Occipital lobe (tissue), 1 donor: ENCODE measurements at regions not wholly inside any gene's neighbourhood (a gene's known extent, or its start where the extent isn't known, plus 50 kb on each side); places are given as distances from the start of the nearest gene placed in this dataset.

ENCODE experiments used
- DNase-seq: peaks from one replicate; lab custom pipeline; 2025; lab: John Stamatoyannopoulos, UW

DNA sequence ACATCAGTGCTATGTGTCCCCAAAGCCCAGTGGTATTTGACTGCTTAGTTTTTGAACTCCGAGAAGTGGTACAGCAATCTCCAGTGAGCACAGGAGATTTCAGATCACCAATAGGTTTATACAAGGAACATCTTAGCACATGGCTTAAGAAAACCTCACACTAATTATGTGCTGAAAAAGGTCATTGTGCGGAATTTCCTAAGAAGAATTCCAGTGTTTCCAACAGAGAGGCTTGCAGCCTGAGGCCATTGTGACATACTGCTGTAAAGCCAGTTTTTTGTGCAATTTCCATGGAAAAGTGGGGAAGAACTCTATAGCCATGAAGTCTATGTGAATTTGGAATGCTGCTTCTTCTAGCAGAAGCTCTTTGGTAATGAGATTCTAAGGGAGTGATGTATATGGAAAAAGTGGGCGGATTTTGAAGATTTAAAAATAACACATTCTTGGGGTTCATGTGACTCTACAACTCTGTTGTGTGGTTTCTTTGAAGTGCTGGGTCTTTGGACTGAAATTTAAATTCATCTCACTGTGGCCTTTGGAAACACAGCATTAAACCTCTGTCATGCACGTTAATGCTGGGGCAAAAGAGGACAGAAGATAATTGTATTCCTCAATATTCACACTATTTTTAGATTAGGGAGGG, 110.5 kb upstream of the CD180 start:
- no peak for DNase-seq

DNA sequence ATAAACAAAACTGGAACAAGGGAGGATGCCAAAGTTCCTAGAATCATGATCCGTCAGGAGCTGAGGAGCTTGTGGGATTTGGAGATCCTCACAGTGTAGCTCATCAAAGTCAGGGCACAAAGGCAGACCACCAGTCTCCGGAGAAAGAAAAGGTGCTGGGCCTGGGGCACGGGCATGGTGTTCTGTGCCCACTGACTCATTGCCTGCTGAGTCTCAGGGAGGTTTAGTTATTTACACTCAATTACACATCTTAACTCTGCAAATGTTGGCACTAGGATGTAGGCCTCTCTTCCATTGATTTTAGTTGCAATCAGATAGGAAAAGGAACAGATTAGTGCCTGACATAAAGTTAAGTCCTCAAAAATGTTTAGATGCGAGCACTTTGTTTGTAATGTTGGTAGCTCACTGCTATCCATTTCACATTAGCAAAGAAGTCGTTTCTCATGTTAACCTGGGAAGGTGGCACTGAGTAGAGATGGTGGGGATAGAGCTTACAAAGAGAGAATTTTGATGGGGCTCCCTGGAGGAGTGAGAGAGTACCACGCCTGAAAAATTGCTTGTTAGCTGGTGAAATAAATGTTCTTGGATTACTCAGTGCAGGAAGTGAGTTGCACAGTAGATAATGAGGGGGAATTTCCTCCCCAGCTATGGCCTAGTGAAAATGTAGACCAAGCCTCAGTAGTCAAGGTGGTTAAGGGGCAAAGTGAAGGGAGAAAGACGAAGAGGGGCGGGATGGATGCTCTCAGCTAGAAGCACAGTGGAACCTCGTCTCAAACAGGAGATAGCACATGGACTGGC, 109.5 kb upstream of the CD180 start:
- no peak for DNase-seq

DNA sequence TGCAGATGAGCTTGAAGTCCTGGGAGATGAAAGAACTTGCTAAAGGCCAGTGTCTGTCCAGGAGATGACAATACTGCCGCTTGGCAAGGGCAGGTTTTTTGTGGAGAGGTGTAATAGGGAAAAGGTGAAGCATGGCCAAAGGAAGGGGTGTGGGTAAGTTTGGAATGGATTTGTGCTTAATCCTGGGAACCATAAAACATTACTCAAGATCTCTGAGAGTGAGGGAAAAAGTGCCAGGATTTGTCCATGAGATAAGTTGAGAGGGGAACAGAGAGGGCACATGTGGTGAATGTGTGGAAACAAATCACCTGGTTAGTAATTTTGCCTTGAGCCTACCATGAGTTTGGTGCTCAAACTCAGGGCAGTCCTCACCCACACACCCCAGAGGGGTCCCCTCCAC, 108.8 kb upstream of the CD180 start:
- no peak for DNase-seq

DNA sequence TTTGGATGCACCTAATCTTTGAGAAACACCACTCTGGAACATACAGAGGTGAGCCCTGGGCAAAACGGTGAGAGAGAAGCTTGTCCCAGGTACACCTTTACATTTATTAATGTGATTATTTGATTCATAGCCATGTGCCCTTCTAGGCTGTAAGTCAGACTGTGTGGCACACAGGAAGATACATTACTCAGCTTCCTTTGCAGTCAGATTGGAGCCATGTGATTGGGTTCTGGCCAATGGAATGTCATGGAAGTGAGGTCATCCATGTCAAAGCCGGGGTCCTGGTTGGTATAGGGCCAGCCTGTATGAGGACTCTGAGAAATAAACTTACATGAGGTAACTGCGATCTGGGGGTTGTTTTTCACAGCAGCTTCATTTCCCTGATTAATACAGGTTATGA, 106.8 kb upstream of the CD180 start:
- DNase-seq: no peak

DNA sequence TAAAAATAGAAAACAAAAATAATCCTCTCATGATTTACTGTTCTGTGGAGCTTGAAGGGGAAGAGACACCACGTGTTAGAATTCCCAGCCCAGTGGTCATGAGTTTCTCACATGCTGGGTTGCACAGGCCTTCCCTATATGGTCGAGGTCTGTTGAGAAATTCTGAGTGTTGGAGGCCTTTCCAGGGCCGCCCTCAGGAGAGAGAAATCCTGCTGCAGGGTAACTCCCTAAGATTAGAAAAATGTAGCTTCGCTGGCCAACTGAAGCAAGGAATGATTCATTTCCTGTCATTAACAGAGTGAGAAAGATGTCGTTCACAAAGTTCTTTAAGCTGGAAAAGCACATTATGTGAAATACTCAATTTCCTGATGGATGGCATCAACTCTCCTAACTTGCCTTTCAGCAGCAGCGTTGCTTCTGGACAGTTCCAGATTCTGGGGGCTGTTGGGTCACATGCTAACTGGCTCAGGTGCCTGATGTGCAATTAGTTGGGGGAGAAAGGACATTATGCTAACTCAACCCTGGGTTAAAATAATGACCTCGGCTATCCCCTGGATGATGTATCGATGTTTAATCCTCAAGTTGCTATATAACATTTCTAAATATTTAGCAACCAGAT, 104.8 kb upstream of the CD180 start:
- no peak for DNase-seq

DNA sequence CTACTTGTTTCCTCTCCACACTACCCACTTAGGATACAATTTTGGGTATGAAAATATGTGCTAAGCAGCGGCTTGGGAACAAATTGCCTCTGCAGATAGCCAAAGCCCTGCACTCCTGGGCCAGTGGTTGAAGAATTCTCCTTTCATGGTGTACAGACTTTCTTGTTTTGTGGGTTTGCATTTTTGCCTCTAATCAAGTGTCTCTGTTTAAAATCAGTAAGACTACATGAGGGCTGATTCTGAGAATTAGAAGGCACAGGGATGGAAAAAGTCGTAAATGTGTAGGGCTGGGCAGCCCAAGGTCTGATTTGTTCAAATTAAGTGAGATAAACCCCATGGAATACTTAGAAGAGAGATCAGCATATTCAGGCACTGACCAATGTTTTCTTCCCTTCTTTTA, 103.7 kb upstream of the CD180 start:
- DNase-seq: no peak

DNA sequence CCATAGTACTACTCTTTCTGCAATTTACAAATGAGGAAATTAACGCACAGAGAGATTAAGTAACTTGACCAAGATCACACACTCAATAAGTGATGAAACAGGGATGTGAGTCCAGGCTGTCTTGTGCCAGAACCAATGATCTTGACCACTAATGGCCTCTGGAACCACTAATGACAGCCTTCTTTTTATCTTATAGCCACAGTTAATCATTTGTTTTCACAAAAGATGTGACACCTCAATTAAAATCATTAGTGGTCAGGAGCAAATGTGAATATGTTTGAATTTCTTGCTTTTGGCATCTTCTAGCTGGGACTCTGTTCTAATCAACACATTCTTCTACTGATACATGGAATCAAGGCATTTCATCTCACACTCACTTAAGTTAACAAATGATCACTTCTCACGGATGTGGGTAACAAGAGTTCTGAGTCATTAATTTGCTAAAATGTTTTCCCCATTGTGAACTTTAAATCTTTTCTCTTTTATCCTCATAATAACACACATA, 102.7 kb upstream of the CD180 start:
- DNase-seq: no peak

DNA sequence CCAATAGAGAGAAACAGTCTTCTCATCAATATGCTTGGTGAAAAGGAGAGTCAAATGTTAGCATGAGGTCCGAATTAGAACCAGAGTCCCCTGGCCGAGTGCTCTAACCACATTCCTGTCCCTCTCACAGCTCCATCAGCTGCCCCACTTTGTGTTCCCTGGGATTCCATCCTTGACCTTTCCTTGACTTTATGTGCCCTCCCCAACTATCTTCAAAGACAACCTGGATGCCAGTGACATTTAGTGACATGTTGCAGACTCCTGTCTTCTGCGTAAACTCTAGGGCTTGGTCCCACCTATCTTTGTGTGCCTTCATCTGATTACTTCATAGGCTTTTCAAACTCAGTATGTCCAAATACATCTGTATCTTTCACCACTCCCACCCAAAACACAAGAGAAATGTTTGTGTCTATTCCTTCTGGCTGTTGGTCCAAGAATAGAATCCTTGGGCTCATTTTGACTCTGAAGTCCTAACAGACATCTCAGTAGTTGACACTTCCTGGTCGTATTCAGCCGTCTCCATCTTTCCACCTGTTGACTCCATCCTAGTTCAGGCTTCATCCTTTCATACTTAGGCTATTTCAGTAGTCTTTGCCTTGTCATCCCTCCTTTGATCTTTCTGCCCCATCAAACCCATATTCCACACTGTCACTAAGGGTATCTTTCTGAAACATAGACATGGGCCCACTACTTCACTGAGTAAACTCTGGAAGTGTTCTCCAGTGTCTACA, 101.4 kb upstream of the CD180 start:
- DNase-seq: no peak

DNA sequence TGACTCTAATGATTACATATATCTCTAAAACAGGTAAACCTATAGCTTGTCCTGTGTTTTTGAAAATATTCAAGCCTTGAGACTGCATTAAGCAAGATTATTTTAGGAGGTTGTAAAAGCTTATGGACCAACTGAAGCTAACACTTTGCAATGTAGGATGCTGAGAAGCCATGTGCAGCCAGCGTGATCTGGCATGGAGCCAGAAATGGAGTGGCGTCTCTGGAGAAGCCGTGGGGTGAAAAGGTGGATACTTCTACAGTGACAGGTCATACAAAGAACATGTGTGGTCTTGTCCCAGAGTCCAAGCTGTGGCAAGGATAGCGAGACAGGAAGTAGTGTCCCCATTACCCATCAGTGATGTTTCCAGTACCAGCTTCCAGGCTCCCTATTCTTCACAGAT, 100.8 kb upstream of the CD180 start:
- DNase-seq: no peak

DNA sequence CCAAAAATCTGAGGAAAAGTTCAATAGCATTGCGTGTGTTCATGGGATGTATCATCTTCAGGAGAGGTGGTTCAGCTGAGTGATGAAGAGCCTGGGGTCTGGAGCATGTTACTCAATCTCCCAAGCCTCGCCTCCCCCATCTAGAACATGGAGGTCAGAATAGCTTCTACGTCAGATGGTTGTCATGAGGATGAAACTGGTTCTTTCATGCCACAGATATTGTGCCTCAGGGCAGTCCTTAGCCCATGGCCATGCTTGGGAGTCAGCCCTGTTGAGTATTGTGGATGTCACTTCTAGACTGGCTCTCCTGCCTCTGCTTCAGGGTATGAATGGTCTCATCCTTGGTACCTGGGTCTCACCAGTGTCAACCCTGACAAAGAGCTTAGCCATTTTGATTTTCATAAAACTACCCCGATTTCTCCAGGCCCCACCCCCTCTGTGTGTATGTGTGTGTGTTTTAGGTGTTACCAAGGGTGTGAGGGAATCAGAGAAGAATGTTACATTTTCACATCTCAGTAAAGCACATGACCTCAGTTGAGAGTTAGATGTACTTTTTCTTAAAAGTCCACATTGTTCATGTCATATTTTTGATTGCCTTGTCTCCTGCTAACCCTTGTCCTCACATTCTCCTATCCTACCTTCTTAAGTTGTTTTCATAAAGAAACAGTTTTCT, 97.8 kb upstream of the CD180 start:
- no peak for DNase-seq

DNA sequence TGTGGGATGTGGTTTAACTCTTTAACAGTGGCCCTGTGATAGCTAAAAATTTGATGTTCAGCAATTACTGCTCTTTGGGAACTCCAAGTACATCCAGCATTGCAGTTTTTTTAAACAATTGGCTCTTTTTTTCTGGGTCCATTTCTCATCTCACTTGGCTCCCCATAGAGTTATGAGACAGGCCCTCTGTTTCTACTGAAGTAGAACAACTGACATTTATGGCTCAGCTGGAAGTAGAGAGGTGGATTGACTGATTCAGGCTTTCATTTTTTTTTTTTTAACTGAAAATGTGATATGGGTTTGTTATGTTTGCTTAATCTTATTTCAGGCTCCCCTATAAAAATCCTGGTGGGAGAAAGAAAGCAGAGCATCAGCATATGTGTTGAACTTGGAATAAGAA, 96.6 kb upstream of the CD180 start:
- no peak for DNase-seq

DNA sequence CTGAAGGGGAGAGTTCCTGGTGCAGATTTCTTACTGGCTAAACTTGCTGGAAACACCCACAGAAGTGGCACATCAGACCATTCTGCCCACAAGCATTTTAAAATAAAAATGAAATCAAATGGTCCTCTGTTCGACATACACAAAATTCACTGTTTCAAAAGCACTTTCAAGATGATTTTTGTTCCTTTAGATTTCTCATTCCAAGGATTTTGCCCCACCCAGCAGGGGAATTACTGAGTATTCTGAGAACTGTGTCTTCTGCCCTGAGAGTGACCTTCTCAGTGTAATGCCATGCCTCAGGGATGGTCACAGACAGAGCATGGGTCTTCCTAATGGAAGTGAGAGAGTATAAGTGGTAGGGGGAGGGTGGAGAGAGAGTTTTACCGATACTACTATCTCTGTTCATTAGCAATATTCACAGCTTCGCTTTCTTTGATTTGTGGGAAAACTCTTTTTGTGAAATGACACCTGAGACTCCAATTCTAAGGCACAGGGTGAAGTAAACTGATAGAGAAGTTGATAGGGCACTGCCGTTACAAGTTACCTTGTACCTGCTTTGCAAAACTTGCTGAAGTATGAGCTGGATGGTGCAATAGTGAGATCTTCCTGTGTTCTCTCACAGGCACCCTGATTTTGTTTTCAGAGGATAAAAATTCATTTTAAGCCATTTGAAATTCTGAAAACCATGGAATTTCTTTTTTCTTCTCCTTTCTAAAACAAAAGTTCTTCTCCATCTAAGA, 95.8 kb upstream of the CD180 start:
- no peak for DNase-seq

DNA sequence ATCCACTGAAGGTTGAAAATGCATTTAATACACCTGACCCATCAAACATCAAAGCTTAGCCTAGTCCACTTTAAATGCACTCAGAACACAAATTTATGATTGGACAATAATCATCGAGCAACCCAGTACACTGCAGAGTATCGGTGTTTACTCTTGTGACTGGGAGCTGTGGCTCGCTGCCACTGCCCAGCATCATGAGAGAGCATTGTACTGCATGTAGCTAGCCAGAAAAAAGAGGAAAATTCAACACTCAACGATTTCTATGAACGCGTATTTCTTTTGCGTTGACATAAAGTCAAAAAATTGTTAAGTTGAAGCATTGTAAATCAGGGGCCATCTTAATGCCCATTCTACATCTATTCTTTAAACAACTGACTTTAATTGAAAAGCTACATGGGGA, 95.1 kb upstream of the CD180 start:
- DNase-seq: peak; percentile 31

DNA sequence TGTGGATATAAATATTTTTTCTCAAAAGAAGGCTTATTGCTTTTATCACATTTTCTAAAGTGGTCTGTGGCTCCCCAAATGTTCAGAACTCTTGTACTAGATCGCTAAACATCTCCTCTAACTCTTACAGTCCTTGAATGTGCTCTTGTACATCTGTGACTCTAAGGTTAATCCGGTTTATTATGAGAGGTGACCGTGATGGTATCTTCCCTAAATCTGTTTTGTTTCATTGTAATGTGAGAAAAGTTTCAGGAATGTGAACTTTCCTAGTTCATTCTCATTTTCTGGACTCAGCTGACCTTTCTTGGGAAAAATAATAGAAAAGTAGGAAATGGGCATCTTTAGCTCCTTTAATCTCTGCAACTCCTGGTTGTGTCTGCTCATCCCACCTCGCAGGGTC, 94.5 kb upstream of the CD180 start:
- DNase-seq: no peak

DNA sequence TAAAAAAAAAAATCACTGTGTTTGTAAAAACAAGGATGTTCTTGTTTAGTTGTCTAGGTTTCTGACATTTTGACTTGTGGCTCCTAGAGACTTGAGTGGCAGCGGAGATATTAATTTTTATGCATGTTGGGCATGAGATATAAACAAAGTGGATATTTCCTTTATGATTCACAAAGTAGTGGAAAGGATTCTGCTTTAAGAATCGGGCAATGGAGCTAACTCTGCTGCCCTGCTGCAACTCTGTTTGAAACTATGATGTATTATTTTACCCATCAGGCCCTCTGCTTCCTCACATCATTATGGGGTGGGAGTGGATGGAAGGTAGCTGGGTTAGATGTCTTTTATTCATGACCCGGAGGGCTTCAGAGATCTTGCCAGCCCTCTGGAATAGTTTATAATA, 94.1 kb upstream of the CD180 start:
- no peak for DNase-seq

DNA sequence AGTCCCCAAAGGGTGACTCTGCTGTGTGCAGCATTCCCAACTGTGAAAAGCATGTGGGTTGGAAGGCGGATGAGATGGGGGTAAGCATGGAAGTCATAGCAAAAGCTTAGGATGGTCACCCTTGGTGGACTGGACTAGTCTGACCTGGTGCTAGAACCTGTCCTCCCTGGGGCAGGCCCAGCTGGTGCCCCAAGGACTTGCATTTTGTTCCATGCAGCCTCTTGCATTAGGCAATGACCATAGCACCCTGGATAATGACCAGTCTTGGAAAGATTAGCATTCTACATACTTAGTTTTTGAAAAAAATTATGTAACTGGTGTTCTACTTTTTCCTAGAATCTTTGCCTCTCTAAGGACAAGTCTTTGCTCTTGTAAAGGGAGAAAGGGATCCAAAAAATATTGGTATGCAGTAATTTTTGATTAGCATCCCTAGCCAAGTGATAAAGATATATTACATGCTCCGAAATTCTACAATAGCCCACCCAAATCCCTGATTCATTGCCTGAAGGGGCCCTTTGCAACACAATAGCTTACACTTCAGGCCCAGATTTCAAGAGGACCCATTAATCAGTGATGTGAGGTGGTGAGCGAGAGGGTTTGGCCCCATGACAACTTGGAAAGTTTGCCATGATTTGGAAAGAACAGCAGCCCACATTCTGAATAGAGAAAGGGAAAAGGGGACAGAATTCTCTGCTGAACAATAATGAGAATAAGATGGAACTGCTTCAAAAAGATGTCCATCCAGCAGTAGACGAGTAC, 93.3 kb upstream of the CD180 start:
- DNase-seq: no peak

DNA sequence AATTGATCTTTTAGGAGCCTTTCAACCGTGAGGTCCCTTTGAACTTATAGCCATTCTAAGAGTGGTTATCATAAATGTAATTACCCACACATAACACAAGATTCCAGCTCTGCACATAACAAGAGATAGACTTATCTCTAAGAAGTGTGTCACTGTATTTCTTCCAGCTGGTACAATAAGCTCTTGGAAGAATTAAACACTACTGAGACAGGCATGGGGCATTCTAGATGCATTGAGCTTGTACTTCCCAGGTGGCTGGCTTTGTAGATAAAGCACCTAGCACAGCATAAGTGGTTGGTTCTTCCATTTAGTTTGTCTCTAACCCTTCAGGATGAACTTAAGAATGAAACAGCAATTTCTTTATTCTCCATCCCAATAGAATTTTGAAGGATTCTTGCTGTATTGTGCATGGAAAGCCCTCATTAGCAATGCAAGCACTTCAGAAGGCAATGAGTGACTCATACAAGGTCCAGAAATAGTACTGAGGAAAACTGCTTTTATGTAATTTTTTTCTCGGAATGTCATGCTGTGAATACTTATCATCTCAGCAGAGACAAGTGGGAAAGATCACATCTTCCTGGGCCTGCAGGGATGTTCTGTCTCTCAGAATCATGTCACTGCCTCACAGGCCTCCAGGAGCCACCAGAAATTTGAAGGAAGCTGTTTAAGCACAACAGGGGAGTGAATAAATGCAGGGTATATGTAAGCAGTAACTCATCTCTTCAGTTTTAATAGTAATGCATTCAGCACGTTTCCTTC, 91.1 kb upstream of the CD180 start:
- peak; percentile 9 for DNase-seq

DNA sequence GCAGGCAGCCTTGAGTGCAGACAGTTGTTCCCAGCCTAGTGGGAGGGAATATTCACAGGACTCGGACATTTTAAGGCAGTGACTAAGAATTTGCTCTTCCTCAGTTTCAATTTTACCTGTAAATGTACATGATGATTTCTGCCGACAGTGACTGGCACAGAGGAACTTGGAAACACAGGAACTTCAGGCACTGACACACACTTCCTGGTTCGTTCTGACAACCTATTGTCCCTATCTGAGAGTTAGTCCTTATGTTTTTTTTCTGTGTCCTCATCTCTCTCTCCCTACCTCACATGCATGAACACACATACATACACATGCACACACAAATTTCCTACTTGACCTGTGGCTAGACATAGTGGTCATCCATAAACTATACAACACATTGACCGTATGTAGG, 89.4 kb upstream of the CD180 start:
- no peak for DNase-seq

DNA sequence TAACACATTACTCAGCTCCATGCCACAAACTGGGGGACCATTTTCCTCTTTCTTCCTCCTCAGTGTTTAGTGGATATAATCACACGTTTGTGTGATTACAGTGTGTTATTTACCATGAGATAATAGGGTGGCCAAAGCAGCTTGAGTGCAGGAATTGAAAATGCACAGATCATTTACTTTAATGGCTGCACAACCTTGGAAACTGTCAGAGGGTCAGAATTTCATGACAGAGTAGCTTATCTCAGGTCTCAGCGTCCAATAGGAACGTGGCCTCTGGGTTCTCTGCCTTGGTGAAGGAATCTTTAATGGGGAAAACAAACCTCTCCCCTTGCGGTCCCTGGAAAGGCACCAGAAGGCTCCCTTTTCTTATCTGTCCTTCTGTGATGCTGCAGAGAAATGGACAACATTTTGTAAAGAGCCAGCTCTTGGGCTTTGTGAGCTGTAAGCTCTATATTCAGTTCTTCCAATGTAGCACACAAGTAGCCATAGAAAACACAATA, 87.4 kb upstream of the CD180 start:
- no peak for DNase-seq
